ENCODE measurements at regions not wholly inside any gene's neighbourhood (a gene's known extent, or its start where the extent isn't known, plus 50 kb on each side); places are given as distances from the start of the nearest gene placed in this dataset.

DNA sequence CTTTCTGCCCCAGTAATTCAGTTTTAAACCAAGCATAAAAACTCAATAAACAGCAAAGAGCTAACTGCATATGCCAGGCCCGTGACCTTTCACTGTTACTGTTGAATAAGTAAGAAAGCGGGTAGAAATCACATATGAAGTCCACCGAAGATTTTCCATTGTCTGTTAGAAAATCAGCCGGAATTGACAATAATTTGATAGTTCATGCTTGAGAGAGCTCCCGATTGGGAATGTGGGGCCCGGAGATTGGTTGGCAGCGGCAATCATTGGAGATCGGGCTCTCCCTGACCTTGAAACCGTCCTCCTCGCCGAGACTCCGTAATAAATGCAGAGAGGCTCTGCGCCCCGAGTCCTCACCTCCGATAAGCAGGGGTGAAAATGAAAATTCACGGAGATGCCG is 709.6 kb downstream of the BRD1 start:
- no peak for TF ChIP-seq POLR2A (IDR thresholded peaks at IDR 0.05)
- TF ChIP-seq, protein P1, sequence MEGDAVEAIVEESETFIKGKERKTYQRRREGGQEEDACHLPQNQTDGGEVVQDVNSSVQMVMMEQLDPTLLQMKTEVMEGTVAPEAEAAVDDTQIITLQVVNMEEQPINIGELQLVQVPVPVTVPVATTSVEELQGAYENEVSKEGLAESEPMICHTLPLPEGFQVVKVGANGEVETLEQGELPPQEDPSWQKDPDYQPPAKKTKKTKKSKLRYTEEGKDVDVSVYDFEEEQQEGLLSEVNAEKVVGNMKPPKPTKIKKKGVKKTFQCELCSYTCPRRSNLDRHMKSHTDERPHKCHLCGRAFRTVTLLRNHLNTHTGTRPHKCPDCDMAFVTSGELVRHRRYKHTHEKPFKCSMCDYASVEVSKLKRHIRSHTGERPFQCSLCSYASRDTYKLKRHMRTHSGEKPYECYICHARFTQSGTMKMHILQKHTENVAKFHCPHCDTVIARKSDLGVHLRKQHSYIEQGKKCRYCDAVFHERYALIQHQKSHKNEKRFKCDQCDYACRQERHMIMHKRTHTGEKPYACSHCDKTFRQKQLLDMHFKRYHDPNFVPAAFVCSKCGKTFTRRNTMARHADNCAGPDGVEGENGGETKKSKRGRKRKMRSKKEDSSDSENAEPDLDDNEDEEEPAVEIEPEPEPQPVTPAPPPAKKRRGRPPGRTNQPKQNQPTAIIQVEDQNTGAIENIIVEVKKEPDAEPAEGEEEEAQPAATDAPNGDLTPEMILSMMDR (IDR thresholded peaks at IDR 0.05): no peak

Measured in esophagus squamous epithelium (tissue), 4 donors.